Pulmonary artery endothelial cell (primary cell): ENCODE measurements at regions not wholly inside any gene's neighbourhood (a gene's known extent, or its start where the extent isn't known, plus 50 kb on each side); places are given as distances from the start of the nearest gene placed in this dataset.
"Not testable (repeated sequence)": the region's sequence is repeated elsewhere in the genome, so short reads cannot be mapped to it uniquely, and the experiment has no call there.

Experiments used
- DNase-seq: peaks from one replicate; pipeline ENCODE4 v3.0.0-alpha.2; 2011; ENCODE audit warnings: low read depth, low spot score

- no peak for DNase-seq
Observed at GRCh38 chr9:31124389-31124788, 1260.1 kb upstream of the ACO1 start.

DNA sequence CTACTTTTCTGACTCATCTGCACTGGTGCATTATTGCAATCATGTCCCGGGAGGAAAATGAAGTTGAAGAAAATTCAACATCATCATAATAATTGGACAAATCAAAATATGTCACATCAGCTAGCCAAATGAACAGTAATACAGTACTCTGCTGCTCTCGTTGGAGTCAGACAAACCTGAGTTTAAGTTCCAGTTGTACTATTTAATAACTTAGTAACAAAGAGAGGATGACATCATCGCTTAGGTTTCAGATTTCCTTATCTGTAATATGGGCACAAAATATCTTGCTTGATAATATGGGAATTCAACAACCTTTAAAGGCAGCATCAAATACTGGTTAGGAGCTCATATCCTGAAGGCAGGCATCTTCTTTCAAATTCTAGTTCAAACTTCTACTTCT lies 1248.9 kb upstream of the ACO1 start:
- DNase-seq = no peak

DNA sequence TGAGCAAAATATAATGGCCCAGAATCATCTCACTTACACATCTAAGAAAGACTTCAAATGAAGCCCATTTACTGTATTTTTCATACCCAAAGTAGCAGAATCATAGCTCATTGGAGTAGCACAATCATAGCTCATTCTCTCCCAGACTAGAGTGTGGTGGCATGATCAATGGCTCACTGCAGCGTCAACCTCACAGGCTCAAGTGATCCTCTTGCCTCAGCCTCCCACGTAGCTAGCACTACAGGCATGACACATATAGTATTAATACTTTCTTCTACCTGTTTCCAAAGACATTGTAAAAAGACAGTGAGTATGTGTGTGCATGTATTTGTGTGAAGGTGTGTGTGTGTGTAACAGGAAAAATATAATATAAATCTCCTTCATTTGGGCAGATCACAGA lies 1247.9 kb upstream of the ACO1 start:
- no peak for DNase-seq

DNA sequence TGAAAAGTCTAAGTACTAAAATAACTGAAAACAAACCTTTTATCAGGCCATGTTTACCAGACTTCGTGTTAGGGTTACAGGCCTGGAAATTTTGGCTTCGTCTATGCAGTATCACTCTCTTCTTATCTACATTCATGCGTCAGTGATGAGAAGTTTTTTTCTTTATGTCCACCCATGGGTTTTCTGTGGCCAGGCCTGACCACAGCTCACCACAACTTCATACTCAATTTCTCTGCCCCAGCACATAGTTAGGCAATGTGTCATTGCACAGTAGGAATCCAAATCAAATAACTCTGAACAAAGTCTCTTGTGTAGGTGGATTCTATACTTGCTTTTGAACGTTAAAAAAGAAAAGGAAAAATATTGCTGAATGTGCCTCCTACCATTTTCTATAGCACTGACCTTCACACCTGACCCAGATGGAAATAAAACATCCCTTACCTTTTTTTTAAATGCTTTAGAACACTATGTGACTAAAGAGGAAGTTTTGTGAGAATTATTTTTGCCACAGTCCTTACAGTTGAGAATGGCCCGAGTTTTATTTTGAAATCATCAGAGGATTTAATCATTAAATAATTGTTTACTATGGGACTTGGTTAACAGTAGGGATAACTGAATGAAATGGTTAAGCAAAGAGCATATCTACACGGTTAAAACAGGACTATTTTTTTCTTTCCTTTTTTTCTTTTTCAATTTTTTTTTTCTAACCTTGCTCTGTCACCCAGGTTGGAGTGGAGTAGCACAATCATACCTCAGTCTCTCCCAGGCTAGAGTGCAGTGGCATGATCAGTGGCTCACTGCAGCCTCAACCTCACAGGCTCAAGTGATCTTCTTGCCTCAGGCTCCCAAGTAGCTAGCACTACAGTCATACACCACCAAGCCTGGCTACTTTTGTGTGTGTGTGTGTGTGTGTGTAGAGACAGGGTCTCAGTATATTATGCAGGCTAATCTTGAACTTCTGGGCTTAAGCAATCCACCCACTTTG lies 1247.0 kb upstream of the ACO1 start:
- no peak for DNase-seq

DNA sequence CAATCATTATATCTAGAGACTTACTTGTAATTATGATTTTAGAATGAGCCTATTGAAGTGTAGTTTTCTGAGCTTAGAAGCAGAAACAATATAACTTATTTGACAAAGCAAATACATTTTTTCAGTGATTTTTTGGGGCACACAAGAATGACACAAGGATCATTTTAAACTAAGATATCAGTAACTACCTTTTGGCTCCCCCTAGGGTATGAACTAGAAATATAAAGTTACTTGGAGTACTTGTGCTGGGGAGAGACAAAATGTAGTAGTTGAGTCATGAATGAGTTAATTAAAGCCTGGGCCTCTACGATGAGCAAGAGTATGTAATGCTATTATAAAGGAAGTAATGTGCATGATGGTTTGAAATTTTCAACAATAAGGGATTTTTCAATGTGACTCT lies 1244.1 kb upstream of the ACO1 start:
- DNase-seq = no peak

DNA sequence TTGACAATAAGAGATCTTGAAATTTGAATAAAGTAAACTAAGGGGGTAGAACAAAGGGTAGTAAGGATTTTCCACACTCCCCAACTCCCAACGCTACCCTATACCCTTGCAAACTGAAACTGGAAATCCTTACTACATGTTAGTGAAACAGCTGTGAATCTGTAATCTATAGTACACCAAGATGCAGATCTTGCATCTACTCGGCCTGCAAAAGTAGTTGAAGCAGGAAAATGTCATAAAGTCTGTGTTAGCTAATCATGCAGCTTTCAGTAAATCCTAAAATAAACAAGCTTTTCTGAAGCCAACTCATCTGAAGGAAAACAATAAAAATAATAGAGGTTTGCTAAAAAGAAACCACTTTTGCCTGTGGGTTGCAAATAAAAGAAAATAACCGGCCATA lies 1242.0 kb upstream of the ACO1 start:
- DNase-seq = no peak

DNA sequence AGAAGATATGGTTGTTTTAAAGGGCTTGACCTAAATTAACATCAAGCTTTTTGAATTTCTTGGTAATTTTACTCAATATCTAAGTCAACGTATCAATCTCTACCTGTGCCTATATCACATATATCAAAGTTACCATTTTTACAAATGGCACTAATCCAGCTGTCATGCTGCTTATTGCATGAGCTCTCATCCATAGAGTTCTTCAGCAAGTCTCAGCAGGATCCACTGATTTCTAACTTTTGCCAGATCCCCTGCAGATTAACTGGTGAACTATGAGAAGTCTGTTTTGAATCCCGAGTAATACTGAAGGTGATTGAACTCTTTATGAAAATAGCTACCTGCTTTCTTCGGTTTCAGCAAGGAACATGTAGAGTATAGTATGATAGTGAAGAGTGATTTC lies 1239.8 kb upstream of the ACO1 start:
- DNase-seq = no peak

DNA sequence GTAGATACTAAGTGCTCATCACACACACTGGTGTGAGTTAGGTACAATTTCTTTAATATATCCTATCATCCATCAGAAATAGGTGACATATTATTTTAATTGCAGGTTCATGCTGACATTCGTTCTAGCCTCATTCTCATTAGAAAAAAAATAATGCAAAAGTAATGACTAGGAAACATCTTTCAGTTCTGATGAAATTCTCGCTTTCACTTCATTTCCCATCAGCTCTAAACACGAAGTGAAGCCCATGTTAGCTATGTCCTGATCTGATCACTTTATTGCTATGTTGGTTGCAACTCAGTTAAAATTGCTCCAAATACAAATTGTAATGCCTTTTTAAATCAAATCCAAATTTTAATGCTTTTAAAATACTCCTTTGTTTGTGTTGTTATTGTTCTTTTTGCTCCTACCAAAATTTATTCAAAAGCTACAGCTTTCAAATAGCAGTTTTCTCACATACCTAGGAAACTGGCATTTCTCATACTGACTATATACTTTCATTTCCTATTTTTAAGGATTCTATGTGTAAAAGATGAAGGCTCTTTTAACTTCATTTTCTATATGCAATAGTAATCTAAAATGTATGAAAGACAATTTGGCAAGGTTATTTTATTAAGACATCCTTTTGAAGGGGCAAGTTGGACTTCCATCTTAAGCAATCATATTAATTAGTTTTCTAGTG lies 1237.8 kb upstream of the ACO1 start:
- no peak for DNase-seq

DNA sequence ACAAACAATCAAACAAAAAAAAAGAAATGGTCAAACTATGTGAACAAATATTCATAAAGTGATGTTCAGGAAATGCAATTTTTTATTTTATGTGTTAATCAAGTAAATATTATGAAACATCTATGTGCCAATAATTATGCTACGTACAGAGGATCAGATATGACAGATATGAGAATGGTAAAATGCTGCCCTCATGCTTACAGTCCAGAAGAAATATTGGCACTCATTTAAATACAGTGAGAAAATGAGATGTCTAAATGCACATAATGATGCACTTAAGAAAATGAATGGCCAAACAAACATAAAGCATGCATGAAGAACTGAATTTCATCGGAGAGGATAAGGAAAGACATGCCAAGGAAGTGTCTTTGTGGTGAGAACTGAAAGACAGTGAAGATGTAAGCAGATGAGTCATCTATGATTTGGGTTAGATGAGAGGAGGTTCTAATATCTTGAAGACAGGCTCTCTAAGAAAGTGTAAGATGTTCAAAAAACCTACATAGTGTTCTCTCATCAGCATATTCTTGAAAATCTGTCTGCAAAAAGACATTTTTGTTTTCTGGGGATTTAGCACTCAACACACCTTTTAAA lies 1231.1 kb upstream of the ACO1 start:
- DNase-seq = no peak

DNA sequence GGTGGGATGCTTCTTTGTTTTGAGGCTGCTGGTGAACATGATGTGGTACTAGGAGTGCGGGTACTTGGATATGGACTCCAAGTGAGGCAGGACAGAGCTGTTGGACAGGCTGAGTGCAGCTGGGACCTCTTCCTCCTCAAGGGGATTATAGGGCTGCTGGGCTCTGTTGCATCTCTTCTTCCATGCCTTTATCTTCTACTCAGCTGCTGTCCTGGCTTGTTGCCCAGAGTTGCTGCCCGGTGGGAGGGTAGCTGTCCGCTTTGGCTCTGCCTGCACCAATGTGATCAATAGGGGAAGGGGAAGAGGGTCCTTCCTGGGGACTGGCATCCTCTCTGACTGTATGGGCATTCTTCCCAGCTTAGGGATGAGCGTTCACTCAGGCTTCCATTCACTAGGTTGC lies 1217.9 kb upstream of the ACO1 start:
- no peak for DNase-seq

GRCh38 chr9:31168161-31168560 lies 1216.3 kb upstream of the ACO1 start:
- no peak for DNase-seq

DNA sequence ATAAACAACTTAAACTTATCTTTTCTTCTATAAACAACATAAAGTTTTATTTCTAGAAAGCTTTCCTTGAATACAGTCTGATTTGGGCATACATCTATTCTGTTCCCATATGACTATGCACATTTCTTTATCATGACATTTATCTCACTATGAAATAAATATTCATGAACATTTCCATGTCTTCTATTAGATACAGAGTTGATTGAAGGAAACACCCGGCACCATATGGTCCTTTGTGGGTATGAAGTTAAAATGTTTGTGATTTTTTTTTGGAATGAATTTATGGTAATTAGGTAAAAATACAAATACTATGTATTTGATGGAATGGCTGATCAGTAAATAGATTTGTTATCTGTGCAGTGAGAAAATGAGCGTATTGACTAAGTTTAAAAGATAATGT lies 1209.8 kb upstream of the ACO1 start:
- no peak for DNase-seq

DNA sequence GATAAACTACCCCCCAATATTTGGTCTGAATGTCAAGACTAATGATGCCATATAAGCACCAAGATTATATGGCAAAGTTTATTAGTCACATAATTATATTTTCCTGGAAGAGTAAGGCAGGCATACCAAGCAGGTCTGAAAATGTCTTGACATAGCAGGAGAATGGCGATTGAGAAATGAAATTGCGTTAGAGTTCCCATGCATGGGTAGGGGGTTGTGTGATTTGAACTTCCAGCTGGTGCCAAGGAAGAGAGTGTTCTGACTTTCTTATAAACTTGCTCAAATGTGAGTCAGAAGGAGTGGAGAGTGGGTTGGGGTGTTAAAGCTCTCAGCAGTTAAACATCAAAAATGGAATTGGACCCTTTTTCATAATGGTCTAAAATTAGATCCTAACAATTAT lies 1200.6 kb upstream of the ACO1 start:
- DNase-seq = no peak

GRCh38 chr9:31185831-31186230 lies 1198.6 kb upstream of the ACO1 start:
- DNase-seq = no peak

DNA sequence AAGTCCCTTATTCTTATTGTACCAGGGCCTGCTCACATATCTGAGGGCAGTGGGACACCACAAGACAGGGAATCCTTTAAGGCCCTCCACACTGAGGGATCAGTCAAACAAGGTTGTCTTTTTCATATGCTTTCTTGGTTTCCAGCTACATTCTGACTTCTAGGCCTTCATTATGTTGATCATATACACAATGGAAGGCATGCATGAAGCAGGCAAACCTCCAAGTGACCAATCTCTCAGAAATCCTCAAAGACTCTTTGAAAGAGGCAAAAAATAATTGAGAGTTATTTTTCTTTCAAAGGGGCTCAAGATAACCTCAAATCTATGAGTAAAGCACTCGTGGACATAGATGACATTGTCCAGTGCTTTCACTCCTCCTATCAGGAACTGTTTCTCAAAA lies 1195.9 kb upstream of the ACO1 start:
- DNase-seq = no peak

- no peak for DNase-seq
Observed at GRCh38 chr9:31210978-31211570, 1173.4 kb upstream of the ACO1 start.

DNA sequence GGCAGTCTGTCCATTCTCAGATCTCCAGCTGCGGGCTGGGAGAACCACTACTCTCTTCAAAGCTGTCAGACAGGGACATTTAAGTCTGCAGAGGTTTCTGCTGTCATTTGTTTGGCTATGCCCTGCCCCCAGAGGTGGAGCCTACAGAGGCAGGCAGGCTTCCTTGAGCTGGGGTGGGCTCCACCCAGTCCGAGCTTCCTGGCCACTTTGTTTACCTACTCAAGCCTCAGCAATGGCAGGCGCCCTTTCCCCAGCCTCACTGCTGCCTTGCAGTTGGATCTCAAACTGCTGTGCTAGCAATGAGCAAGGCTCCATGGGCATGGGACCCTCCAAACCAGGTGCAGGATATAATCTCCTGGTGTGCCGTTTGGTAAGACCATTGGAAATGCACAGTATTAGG lies 1154.5 kb upstream of the ACO1 start:
- not testable (repeated sequence) for DNase-seq

DNA sequence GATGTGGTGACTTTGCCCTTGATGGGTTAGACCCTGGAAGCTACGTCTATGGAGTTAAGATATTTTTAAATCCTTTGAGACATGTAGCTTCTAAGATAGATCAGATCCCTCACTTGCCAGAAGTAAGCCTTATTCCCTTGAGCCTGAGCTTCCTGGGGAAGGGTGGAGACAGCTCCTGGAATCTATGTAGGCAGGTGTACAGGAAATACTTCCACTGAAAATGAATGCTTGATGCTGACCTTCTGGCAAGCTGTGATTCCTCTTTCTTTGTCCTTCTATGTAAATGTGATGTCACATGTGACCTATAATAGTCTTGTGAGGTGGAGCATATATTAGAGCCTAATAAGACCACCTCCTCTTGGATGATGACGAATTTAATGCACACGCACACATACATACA lies 1152.0 kb upstream of the ACO1 start:
- no peak for DNase-seq

- DNase-seq = no peak
Observed at GRCh38 chr9:31236344-31236743, 1148.1 kb upstream of the ACO1 start.

DNA sequence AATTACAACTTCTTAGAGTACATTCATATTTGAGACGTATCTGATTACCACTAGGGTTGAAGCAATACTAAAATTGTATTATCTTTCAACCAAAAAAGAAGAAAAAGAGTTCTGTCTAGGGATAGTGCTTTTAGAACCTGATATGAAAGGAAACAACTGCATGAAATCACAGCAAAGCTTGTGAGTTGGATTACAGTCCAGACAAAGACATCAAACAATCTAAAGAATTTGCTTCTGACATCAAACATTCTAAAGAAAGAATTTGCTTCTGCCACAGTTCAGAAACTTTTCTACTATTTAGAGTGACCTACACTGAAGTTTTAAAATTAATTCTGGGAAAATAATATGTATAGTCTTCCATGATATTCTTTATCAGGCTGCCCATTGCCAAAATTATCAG lies 1141.1 kb upstream of the ACO1 start:
- no peak for DNase-seq

DNA sequence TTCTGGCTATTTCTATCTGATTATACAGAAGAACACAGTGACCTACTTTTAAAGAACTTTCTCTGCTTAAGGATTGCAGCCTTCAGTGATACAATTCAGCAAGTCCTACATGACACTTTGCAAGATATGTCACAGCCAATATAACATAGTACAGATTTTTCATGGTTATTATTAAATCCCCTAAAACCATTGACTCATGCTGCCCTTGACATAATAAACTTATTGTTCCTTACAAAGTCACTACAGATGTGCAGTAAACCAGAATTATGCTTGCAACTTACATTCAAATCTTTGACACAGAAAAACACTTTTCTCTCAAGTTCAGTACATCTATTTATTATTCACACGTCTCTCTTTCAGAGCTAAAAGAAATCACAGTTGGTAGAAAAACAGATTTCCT lies 1136.3 kb upstream of the ACO1 start:
- no peak for DNase-seq

GRCh38 chr9:31251386-31251785 lies 1133.1 kb upstream of the ACO1 start:
- no peak for DNase-seq
